Left ventricle myocardium inferior (tissue), 1 donor: ENCODE measurements at regions not wholly inside any gene's neighbourhood (a gene's known extent, or its start where the extent isn't known, plus 50 kb on each side); places are given as distances from the start of the nearest gene placed in this dataset.

Source experiments
- DNase-seq: peaks from one replicate; pipeline ENCODE4 v3.0.0-alpha.2; 2020
- H3K27ac ChIP-seq: fragments of 200-600 bp; replicated peaks from 2 replicates; pipeline ENCODE4 v1.8.0; 2021
- H3K27me3 ChIP-seq: fragments of 200-600 bp; 2 replicates; pipeline ENCODE4 v1.8.0; 2021; ENCODE audit warnings: low read depth
- H3K36me3 ChIP-seq: fragments of 200-600 bp; 2 replicates; pipeline ENCODE4 v1.8.0; 2021
- H3K4me1 ChIP-seq: fragments of 200-600 bp; 2 replicates; pipeline ENCODE4 v1.8.0; 2021
- H3K4me3 ChIP-seq: fragments of 200-600 bp; 2 replicates; pipeline ENCODE4 v1.8.0; 2021; ENCODE audit warnings: mild to moderate bottlenecking, moderate library complexity
- H3K9me3 ChIP-seq: fragments of 200-600 bp; replicated peaks from 2 replicates; pipeline ENCODE4 v1.8.0; 2021
- intact Hi-C: fragments of 100-400 bp; cut with micrococcal nuclease; formaldehyde crosslinking; loops from one replicate; pipeline ENCODE4 v1.11.0; 2022
- TF ChIP-seq, protein P1 (sequence below): fragments of 200-600 bp; IDR thresholded peaks from 2 replicates; pipeline ENCODE4 v1.8.0; 2021; ENCODE audit warnings: antibody characterized with exemption, mild to moderate bottlenecking, borderline replicate concordance
- donor health status: DM: no; HTN: yes; CAD: no; lungs with severe emphysema.

- TF ChIP-seq, protein P1, sequence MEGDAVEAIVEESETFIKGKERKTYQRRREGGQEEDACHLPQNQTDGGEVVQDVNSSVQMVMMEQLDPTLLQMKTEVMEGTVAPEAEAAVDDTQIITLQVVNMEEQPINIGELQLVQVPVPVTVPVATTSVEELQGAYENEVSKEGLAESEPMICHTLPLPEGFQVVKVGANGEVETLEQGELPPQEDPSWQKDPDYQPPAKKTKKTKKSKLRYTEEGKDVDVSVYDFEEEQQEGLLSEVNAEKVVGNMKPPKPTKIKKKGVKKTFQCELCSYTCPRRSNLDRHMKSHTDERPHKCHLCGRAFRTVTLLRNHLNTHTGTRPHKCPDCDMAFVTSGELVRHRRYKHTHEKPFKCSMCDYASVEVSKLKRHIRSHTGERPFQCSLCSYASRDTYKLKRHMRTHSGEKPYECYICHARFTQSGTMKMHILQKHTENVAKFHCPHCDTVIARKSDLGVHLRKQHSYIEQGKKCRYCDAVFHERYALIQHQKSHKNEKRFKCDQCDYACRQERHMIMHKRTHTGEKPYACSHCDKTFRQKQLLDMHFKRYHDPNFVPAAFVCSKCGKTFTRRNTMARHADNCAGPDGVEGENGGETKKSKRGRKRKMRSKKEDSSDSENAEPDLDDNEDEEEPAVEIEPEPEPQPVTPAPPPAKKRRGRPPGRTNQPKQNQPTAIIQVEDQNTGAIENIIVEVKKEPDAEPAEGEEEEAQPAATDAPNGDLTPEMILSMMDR, result no peak
- intact Hi-C loops, result no loop called here
- Histone ChIP-seq H3K4me3 (no peak overlapping the region), H3K9me3 (no peaks in the 10 kb centered on the region), H3K27ac (no peak overlapping the region), H3K27me3 (peaks cover 11% of the 10 kb centered on the region), H3K36me3 (no peaks in the 10 kb centered on the region), H3K4me1 (no peaks in the 10 kb centered on the region)
- no peak for DNase-seq
Measured at GRCh38 chr9:18118268-18118667, 355.7 kb upstream of the ADAMTSL1 start.

- TF ChIP-seq, protein P1, result no peak
- no peaks in the 10 kb centered on the region for H3K4me1 ChIP-seq
- no peak for DNase-seq
- no peaks in the 10 kb centered on the region for H3K36me3 ChIP-seq
- H3K27me3 ChIP-seq, result peaks cover 9% of the 10 kb centered on the region
- intact Hi-C loops, result no loop called here
- H3K27ac ChIP-seq, result no peak overlapping the region
- no peaks in the 10 kb centered on the region for H3K9me3 ChIP-seq
- no peak overlapping the region for H3K4me3 ChIP-seq
Measured at GRCh38 chr9:18122171-18122570, 351.8 kb upstream of the ADAMTSL1 start.

GRCh38 chr9:18124760-18125159 is 349.2 kb upstream of the ADAMTSL1 start:
- no peaks in the 10 kb centered on the region for H3K36me3 ChIP-seq
- TF ChIP-seq, protein P1, result no peak
- H3K4me3 ChIP-seq, result no peak overlapping the region
- DNase-seq, result no peak
- no peaks in the 10 kb centered on the region for H3K4me1 ChIP-seq
- H3K9me3 ChIP-seq, result no peaks in the 10 kb centered on the region
- intact Hi-C loops, result no loop called here
- H3K27me3 ChIP-seq, result no peaks in the 10 kb centered on the region
- no peak overlapping the region for H3K27ac ChIP-seq

GRCh38 chr9:18126831-18127498 is 347.0 kb upstream of the ADAMTSL1 start:
- H3K4me3 ChIP-seq, result no peak overlapping the region
- no peaks in the 10 kb centered on the region for H3K36me3 ChIP-seq
- H3K27ac ChIP-seq, result no peak overlapping the region
- TF ChIP-seq, protein P1, result no peak
- intact Hi-C loops, result no loop called here
- H3K27me3 ChIP-seq, result no peaks in the 10 kb centered on the region
- no peaks in the 10 kb centered on the region for H3K9me3 ChIP-seq
- no peak for DNase-seq
- H3K4me1 ChIP-seq, result no peaks in the 10 kb centered on the region

DNA sequence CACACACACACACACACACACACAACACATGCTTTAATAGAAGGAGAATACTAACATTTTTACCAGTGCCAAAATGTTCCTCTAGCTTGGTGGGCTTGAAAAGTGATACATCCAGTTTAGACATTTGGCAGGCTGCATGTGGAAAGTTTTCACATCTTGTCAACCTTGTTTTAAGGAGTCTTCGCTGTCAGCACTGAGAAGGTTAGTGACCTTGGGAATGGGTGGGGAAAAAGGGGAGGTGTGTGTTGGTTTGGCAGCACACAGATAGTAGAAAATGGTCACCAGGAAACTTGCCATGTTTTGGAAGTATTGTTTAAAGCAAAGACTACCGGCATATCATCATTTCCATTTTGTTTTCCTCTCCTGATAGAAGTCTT is 346.5 kb upstream of the ADAMTSL1 start:
- intact Hi-C loops, result no loop called here
- Histone ChIP-seq H3K36me3 (no peaks in the 10 kb centered on the region), H3K27me3 (no peaks in the 10 kb centered on the region), H3K9me3 (no peaks in the 10 kb centered on the region), H3K4me3 (no peak overlapping the region), H3K27ac (no peak overlapping the region), H3K4me1 (no peaks in the 10 kb centered on the region)
- TF ChIP-seq, protein P1, result no peak
- no peak for DNase-seq
